ENCODE measurements at regions not wholly inside any gene's neighbourhood (a gene's known extent, or its start where the extent isn't known, plus 50 kb on each side); places are given as distances from the start of the nearest gene placed in this dataset.

DNA sequence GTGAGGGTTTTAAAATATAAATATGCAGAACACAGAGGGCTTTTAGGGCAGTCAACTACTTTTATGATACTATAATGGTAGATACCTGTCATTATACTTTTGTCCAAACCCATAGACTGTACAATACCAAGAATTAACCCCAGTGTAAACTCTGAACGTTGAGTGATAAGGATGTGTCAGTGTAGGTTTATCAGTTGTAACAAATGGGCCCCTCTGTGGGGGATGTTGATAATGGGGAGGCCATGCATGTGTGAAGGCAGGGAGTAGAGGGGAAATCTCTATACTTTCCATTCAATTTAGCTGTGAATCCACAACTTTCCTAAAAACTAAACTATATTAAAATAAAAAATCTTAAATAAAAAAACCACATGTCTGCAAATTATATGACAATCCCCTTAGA, 193.5 kb upstream of the CAMK1G start:
- H3K4me3 ChIP-seq (ENCODE audit: low read length) = no peak overlapping the region
- TF ChIP-seq, protein P1, sequence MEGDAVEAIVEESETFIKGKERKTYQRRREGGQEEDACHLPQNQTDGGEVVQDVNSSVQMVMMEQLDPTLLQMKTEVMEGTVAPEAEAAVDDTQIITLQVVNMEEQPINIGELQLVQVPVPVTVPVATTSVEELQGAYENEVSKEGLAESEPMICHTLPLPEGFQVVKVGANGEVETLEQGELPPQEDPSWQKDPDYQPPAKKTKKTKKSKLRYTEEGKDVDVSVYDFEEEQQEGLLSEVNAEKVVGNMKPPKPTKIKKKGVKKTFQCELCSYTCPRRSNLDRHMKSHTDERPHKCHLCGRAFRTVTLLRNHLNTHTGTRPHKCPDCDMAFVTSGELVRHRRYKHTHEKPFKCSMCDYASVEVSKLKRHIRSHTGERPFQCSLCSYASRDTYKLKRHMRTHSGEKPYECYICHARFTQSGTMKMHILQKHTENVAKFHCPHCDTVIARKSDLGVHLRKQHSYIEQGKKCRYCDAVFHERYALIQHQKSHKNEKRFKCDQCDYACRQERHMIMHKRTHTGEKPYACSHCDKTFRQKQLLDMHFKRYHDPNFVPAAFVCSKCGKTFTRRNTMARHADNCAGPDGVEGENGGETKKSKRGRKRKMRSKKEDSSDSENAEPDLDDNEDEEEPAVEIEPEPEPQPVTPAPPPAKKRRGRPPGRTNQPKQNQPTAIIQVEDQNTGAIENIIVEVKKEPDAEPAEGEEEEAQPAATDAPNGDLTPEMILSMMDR (IDR thresholded peaks at IDR 0.05; ENCODE audit: insufficient read depth, low read depth, low read length, missing control alignments) = no peak
- no peak for DNase-seq (ENCODE audit: low read depth)

DNA sequence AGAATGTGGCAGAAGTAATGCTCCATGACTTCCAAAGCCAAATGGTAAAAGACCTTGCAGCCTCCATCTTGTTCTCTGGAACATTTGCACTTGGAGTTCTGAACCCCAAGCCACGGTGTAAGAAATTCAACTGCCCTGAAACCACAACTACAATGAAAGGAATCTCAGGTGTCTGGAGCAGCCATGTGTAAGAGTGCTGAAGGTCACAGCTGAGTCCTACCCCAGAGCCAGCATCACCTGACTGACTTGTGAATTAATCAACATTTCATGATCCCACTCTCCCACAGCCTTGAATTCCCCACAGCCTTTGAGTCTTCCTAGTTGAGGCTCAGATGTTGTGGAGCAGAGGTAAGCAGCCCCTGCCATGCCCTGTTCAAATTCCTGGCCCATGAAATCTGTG, 192.8 kb upstream of the CAMK1G start:
- TF ChIP-seq, protein P1 (IDR thresholded peaks at IDR 0.05; ENCODE audit: insufficient read depth, low read depth, low read length, missing control alignments) = no peak
- no peak for DNase-seq (ENCODE audit: low read depth)

DNA sequence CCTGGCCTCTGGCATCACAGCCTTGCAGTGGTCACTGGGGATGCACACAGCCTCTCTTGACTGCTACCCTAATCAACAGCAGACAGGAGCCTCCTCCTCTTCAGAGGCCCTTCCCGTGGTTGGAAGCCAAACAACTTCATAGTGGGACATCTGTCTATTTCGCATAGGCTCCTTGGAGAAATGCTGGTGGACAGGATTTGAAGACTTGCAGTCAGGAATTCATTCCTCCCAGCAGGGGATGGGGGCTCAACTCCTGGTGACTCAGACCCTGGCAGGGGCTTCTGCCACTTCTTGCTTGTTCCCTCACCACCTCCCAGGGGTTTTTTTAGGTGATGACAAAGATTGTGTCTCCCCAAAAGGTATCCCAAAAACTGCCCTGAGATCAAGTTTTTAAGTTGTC, 191.7 kb upstream of the CAMK1G start:
- TF ChIP-seq, protein P1 (IDR thresholded peaks at IDR 0.05; ENCODE audit: insufficient read depth, low read depth, low read length, missing control alignments) = no peak
- DNase-seq (ENCODE audit: low read depth) = no peak
- H3K4me3 ChIP-seq (ENCODE audit: low read length) = no peak overlapping the region

More for the DNA sequence above, 192.8 kb upstream of the CAMK1G start:
- H3K4me3 ChIP-seq (ENCODE audit: low read length) = no peak overlapping the region

DNA sequence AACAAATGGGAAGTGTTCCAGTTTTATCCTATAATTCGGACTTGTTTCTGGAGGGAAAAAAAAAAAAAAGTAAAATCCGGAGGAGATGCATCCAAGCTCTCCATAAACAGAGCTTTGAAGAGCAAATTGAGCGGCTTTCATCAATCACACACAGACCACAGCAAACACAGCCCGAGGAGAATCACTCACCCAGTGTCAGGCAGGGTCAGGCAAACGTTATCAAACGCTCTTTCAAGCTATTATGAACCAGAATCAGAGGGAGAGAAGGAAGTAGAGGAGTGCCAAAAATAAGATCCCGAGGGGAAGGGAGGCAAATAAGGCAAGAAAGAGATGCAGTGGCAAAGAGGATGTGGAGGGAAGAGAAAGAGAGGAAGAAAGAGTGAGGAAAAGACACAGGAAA, 188.3 kb upstream of the CAMK1G start:
- DNase-seq (ENCODE audit: low read depth) = no peak
- H3K4me3 ChIP-seq (ENCODE audit: low read length) = no peak overlapping the region
- TF ChIP-seq, protein P1 (IDR thresholded peaks at IDR 0.05; ENCODE audit: insufficient read depth, low read depth, low read length, missing control alignments) = no peak

DNA sequence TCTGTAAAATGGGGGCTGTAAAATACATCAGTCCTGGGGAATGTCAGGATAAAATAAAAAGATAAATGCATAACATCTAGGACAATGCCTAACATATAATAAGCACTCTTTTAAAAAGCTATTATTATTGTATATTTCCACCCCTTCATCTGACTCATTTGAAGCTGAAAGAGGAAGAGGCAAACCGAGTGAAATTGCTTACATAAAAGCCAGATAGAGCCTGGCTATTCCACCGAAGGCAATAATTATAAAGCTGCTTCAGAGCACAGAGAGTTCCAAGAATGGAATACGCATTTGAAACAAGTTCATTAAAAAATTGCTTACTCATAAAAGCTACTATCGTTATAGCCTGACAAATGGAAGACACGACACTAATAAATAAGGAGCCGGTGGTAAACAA, 186.1 kb upstream of the CAMK1G start:
- DNase-seq (ENCODE audit: low read depth) = no peak
- H3K4me3 ChIP-seq (ENCODE audit: low read length) = no peak overlapping the region
- TF ChIP-seq, protein P1 (IDR thresholded peaks at IDR 0.05; ENCODE audit: insufficient read depth, low read depth, low read length, missing control alignments) = no peak

DNA sequence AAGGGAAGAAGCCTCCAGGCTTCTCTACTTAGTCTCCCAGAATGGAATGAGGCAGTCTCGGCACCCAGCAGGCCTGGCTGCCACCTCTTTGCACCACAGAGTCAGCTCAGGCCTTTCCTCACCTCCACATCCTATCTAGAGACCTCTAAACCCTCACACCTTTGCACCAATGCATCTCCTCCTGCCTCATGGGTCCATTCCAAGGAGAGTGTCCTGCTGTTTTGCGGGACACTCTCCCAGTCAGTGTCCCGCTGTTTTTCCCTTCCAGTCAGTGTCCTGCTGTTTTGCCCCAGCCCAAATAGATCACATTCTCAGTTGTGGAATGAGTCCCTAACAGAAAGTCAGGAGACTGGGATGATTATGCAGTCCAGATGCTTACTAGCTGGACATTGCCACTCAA, 185.6 kb upstream of the CAMK1G start:
- H3K4me3 ChIP-seq (ENCODE audit: low read length) = no peak overlapping the region
- no peak for DNase-seq (ENCODE audit: low read depth)
- TF ChIP-seq, protein P1 (IDR thresholded peaks at IDR 0.05; ENCODE audit: insufficient read depth, low read depth, low read length, missing control alignments) = no peak

DNA sequence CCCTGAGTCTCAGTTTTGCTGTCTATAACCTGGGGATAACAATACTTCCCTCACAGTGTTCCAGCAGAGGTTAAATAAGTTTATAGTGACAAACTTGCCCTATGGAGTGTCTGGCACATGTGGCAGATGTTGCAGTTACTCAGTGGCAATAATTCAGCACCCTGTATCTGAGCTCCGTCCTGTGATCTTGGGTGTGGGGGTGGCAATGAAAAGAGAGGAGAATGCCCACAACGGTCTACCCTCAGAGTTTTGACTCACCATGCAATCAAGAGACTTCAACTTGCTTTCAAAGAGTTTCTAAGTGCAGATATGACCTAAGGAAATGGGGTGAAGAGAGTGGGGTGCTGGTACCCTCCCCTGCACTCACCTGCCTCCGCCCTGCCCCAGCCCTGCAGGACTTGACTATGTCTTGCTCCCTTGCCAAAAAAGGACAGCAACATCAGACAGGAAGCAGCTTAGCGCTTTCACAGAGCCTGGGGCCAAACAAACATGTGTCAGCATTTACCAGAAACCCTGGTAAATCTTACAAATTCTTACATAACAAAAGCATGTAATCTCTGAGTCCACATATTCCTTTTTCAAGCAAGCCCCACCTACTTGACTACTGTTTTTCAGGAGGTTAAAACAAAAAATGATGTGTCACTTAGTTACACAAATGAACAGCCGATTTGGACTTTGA, 185.1 kb upstream of the CAMK1G start:
- TF ChIP-seq, protein P1 (IDR thresholded peaks at IDR 0.05; ENCODE audit: insufficient read depth, low read depth, low read length, missing control alignments) = no peak
- H3K4me3 ChIP-seq (ENCODE audit: low read length) = no peak overlapping the region
- peak; percentile 99 for DNase-seq (ENCODE audit: low read depth)
